Middle frontal gyrus (tissue), 1 donor: ENCODE measurements at regions not wholly inside any gene's neighbourhood (a gene's known extent, or its start where the extent isn't known, plus 50 kb on each side); places are given as distances from the start of the nearest gene placed in this dataset.
"Not testable (repeated sequence)": the region's sequence is repeated elsewhere in the genome, so short reads cannot be mapped to it uniquely, and the experiment has no call there.

Experiments used
- DNase-seq: peaks from one replicate; pipeline ENCODE4 v3.0.0-alpha.2; 2015; ENCODE audit warnings: low spot score; ENCODE audit errors: extremely low spot score

DNA sequence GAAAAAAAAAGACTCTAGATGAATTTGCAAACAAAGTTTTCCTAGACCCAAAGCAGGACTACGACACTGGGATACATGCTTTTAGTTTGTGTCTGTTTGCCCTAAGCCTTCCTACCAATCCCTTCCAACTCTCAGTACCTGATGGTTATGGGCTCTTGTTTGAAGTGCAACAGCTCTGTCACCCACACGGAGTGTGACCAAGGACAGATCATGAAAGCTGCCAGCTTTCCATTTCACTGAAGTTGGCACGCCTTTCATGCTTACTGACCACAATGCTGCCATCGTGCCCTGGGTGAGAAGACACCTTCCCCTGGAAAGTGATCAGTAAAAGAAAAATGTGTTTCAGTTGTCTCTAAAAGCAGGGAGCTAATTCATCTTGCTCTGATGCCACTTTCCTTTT is 312.5 kb upstream of the PTBP2 start:
- DNase-seq, result no peak

DNA sequence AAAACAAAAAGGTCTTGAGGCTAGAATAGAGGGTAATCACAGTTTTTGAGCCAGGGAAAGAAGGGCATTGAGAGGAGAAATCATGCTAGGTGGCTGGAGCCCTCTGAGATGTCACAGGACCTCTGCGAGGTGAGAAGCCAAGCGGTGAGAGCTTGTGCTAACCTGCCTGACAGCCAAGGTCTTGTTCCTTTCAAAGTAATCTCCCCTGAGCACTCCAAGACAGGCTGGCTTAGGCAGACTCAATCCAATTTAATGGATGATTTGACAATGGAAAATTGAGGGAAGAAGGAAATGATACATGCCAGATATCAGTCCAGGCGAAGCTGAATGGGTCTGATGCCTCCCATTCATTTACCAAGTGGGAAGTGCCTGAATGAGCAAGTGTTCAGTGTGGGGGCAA is 311.9 kb upstream of the PTBP2 start:
- no peak for DNase-seq

GRCh38 chr1:96411006-96411405 is 310.6 kb upstream of the PTBP2 start:
- DNase-seq, result no peak

DNA sequence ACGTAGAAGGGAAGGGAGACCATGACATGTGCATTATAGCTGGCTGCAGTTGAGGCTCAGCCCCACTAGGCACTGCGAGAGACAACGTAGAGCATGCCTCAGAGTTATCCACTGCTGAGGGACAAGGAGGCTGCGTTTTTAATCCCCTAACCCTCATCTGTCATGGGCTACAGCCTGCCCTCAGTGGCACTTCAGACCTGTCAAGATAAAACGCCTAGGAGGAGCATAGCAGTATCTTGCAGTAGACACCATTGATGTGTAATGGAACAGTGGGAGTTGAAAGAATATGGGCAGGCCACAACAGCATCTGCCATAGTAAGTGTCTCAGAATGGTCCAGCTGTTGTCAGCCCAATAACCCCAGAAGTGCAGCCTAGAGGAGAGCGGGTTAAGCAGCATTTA is 307.0 kb upstream of the PTBP2 start:
- DNase-seq, result no peak

DNA sequence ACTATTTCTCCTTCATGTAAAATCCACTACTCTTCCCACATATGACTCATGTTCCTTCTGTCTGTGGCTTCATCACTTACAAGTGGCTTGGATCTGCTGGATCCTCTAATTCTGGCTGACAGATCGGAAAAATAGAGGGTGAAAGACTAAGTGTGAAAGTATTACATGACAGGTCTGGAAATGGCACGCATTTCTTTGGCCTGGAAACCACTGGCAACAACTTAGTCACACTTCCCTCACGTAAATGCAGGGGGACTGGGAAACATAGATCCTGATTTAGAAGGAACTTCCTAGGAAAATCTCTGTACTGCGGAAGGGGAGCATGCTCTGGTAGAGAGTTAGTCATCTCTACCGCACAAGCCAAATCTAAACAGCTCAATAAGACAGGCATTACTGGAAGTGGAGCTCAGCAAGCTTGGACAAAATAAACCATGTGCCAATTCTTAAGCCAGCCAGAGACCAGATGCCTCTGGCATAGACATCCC is 305.4 kb upstream of the PTBP2 start:
- DNase-seq, result no peak

- no peak for DNase-seq
Measured at GRCh38 chr1:96416701-96417444, 304.7 kb upstream of the PTBP2 start.

DNA sequence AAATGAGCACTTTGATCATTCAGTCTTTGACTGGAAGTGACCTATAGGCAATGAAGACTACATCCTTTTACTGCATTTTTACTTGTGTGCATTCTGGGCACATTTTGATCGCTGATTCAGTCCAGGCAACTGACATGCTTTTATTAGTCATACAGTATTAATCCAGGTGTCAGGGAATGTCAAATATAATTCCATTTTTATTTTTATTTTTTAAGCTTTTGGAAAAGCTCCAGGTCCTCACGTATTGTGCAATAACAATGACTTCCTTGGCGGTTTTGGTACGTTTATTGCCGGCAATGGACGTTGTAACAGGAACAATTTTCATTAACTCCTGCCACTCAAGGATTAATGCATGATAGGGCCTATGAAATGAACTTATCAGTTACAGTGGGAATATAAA is 302.6 kb upstream of the PTBP2 start:
- no peak for DNase-seq

DNA sequence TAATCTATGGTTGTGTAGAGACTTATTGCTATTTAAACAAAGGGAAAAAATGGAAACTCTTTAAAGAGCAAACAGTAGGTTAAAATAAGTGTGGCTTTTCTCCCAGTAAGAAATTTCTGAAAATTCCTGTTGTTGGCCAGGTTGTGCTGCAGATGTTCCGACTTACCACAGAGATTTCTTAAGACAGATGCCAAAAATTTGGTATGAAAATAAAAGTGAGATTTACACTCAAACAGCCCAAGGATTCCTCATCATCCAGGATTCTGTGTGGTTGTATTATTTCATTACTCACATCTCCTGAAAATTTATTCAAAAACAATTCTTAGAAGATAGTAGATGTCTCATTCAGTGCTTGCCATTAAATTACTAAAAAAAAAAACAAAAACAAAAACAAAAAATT is 296.7 kb upstream of the PTBP2 start:
- DNase-seq, result no peak

DNA sequence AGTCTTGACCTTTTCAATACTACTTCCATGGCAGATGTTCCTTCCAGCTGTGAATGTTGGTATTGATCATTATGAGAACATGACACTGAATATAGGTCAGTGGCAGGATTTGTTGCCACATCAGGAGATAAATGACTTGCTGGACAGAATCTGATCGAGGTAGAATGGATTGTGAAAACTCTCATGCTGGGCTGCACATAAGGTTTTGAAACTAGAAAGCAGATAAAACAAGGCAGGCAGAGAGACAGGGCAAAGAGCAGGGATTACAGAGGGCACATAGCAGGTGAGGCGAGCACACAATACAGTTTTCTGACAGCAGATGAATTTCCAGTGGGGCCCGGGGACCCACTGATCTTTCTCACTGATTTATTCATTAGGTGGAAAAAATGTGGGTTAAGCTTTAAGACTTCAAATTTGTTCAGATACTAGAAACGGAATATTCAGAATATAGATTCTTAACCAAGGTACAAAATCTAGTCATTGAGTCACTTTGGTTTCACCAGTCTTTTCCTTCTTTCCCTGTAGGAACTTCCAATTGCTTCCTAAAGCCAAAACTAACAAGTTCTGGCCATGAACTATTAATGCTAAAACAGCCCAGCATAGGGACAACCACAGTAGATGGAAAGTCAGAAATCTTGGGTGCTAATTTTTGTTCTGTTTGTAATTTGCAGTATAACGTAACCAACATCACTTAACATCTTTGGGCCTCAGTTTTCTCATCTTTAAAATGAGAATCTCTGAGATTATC is 296.0 kb upstream of the PTBP2 start:
- DNase-seq, result no peak

DNA sequence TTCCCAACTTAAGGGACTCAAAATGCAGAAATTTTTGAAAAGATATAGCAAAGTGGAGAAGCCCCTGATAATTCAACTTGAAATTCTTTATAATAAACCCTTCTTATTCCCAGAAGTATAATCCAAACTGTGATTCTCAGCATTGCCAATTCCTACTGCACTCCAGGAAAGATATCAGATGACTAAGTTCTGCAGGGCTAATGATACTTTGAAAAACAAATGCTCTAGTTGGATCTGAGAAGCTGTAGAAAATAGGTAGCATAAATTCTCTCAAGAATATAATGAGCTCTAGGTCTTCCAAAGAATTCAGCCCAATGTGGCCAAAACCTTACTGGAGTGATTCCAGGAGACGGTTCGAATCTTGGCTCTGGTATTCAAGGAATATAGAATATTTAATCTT is 294.0 kb upstream of the PTBP2 start:
- DNase-seq, result no peak

GRCh38 chr1:96445302-96445701 is 276.3 kb upstream of the PTBP2 start:
- no peak for DNase-seq

- no peak for DNase-seq
Measured at GRCh38 chr1:96464066-96464465, 257.5 kb upstream of the PTBP2 start.

- DNase-seq, result no peak
Measured at GRCh38 chr1:96464522-96464921, 257.1 kb upstream of the PTBP2 start.

GRCh38 chr1:96464991-96465390 is 256.6 kb upstream of the PTBP2 start:
- no peak for DNase-seq

DNA sequence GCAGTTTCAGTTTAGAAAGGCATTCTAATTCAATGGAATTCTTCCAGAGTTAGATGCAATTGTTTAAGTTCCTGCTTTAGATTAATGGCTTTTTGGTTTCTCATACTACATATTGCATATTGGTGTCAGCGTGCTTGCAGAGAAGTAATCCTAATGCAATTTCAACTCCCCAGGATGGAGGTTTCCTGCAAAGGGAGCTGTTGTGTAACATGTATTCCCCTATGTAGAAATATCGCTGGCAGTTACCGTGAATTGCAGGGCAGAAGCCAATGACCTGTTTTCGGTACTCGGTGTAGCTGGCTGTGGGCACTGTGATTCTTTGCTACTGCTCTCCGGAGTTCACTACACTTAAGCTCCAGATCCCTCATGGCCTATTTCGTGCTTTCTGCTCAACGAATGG is 256.1 kb upstream of the PTBP2 start:
- no peak for DNase-seq

DNA sequence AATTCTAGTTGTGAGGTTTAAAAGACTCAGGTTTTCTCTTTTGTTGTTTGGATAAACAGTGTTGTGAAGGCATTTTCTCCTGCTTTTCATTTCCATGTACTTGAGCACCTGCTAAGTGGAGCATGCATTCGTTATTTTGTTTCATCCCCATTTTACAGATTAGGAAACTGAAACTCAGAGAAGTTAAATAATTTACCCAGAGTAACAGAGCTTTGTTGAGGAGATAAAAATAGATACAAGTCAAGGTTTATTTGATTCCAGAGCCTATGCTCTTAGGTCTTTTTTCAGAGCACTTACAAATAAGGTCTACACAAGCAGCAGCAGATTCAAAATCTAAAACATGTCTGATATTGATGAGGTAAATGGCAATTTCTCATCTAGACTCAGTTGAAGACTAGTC is 254.7 kb upstream of the PTBP2 start:
- DNase-seq, result no peak

- not testable (repeated sequence) for DNase-seq
Measured at GRCh38 chr1:96469726-96470125, 251.9 kb upstream of the PTBP2 start.

DNA sequence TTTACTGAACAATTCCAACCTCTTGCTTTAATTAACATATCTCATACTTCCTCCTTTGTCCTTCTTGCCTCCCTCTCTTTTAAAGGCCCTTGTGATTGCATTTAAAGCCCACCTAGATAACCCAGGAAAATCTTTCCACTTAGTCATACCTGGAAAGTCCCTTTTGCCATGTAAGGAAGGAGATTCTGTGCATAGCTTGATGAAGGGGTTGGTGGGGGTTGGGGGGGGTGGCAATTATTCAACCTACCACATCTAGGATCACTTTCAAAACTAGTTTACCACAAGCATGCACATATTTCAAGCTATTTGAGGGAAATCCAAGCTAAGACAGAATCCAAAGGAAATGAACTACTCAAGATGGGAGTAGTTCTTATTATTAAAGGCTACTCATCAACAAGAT is 249.1 kb upstream of the PTBP2 start:
- DNase-seq, result no peak

GRCh38 chr1:96473791-96474434 is 247.7 kb upstream of the PTBP2 start:
- DNase-seq, result no peak

GRCh38 chr1:96474985-96475743 is 246.4 kb upstream of the PTBP2 start:
- DNase-seq, result no peak

DNA sequence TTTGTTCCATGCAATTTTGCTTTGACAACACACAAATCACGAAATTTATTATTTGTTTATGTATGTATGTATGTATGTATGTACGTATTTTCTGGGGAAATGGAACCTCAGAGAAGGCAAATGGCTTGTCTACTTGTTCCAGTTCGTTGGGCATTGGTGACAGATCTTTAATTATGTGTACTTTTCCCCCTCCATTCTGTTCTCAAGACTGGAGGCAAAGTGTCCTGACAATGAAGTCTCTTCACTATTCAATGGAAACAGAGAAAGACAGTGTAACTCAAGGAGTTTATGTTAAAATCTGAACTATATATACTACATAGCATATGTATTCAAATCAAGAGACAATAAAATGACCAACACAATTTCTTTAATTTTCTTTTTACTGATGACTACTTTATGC is 245.7 kb upstream of the PTBP2 start:
- DNase-seq, result no peak

DNA sequence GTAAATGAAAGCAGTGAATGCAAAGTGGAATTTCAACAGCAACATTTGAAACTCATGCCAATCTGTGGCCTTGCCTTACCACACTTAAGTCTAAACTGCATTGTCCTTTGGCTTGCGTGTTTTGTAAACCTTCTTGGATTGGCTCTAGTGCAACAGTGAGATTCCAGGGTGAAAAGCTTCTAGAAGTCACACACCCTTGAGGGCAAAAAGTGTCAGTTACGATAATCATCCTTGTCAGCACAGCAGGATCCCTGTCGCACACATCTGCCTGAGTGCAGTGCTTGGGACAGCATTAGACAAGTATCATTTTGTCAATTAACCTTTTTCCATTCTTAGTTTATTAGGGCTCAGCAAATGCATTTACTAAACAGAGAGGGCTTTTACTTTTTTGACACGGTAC is 243.4 kb upstream of the PTBP2 start:
- no peak for DNase-seq
